Smooth muscle cell (in vitro differentiated cells): ENCODE measurements at regions not wholly inside any gene's neighbourhood (a gene's known extent, or its start where the extent isn't known, plus 50 kb on each side); places are given as distances from the start of the nearest gene placed in this dataset.

Experiments
- DNase-seq: peaks from one replicate; lab custom pipeline; 2025; ENCODE audit not compliant: unreplicated experiment; lab: John Stamatoyannopoulos, UW
- H2AFZ ChIP-seq: fragments of 200-600 bp; sonication (generic); 2 replicates; pipeline ENCODE4 v1.6.0; 2016; ENCODE audit warnings: antibody characterized with exemption, low read depth, mild to moderate bottlenecking
- H3F3A ChIP-seq: fragments of 200-600 bp; sonication (generic); 2 replicates; pipeline ENCODE4 v1.6.0; 2017; ENCODE audit warnings: antibody characterized with exemption, low read depth
- H3K27ac ChIP-seq: fragments of 200-600 bp; sonication (generic); 2 replicates; pipeline ENCODE4 v1.5.1; 2016; ENCODE audit warnings: low read depth, mild to moderate bottlenecking
- H3K27me3 ChIP-seq: fragments of 200-600 bp; sonication (generic); 2 replicates; pipeline ENCODE4 v1.6.1; 2016; ENCODE audit warnings: low read depth, mild to moderate bottlenecking
- H3K36me3 ChIP-seq: fragments of 200-600 bp; sonication (generic); 2 replicates; pipeline ENCODE4 v1.5.1; 2016; ENCODE audit warnings: low read depth
- H3K4me1 ChIP-seq: fragments of 200-600 bp; sonication (generic); 2 replicates; pipeline ENCODE4 v1.5.1; 2016; ENCODE audit warnings: low read depth
- H3K4me2 ChIP-seq: fragments of 200-600 bp; sonication (generic); 2 replicates; pipeline ENCODE4 v1.6.0; 2016; ENCODE audit warnings: mild to moderate bottlenecking
- H3K4me3 ChIP-seq: fragments of 200-600 bp; sonication (generic); 2 replicates; pipeline ENCODE4 v1.5.1; 2016; ENCODE audit warnings: mild to moderate bottlenecking
- H3K79me2 ChIP-seq: fragments of 200-600 bp; sonication (generic); 2 replicates; pipeline ENCODE4 v1.6.0; 2016; ENCODE audit warnings: low read depth, mild to moderate bottlenecking
- H3K9ac ChIP-seq: fragments of 200-600 bp; sonication (generic); 2 replicates; pipeline ENCODE4 v1.6.0; 2016; ENCODE audit warnings: low read depth
- H3K9me3 ChIP-seq: fragments of 200-600 bp; sonication (generic); replicated peaks from 2 replicates; pipeline ENCODE4 v1.5.1; 2016; ENCODE audit warnings: low read depth
- H4K20me1 ChIP-seq: fragments of 200-600 bp; sonication (generic); 2 replicates; pipeline ENCODE4 v1.6.0; 2016; ENCODE audit warnings: low read depth
- CTCF ChIP-seq: fragments of 200-600 bp; sonication (generic); IDR thresholded peaks from 2 replicates; pipeline ENCODE4 v1.5.1; 2017; ENCODE audit warnings: borderline replicate concordance, mild to moderate bottlenecking, antibody characterized with exemption; ENCODE audit not compliant: insufficient read depth, poor library complexity, severe bottlenecking
- WGBS: methylation state at CpG from one replicate; pipeline ENCODE4 v1.1.7; 2016; ENCODE audit warnings: low lambda C conversion rate; 5-methylcytosine and 5-hydroxymethylcytosine counted together

- no peaks in the 10 kb centered on the region for H3F3A ChIP-seq
- no peak for TF ChIP-seq CTCF
- WGBS: 84% methylated on average over 1 of the region's 1 CpG
- no peaks in the 10 kb centered on the region for H3K9me3 ChIP-seq
- no peak for DNase-seq
- no peaks in the 10 kb centered on the region for H3K36me3 ChIP-seq
- peaks cover 24% of the 10 kb centered on the region for H3K27me3 ChIP-seq
- H3K27ac ChIP-seq: no peak overlapping the region
- H3K4me3 ChIP-seq: no peak overlapping the region
- H3K4me1 ChIP-seq: peaks cover 27% of the 10 kb centered on the region
- H2AFZ ChIP-seq: no peak overlapping the region
- H3K79me2 ChIP-seq: no peaks in the 10 kb centered on the region
- no peak overlapping the region for H3K4me2 ChIP-seq
- H3K9ac ChIP-seq: no peak overlapping the region
- no peaks in the 10 kb centered on the region for H4K20me1 ChIP-seq
Observed at GRCh38 chr15:96894659-96895058, 564.2 kb downstream of the NR2F2 start.

- peaks cover 7% of the 10 kb centered on the region for H3K4me1 ChIP-seq
- H3K79me2 ChIP-seq: no peaks in the 10 kb centered on the region
- no peaks in the 10 kb centered on the region for H3K36me3 ChIP-seq
- H2AFZ ChIP-seq: no peak overlapping the region
- WGBS: 75% methylated on average over 3 of the region's 3 CpGs
- H3K9ac ChIP-seq: no peak overlapping the region
- no peak overlapping the region for H3K4me2 ChIP-seq
- no peak for TF ChIP-seq CTCF
- peaks cover 15% of the 10 kb centered on the region for H3K27me3 ChIP-seq
- H3F3A ChIP-seq: no peaks in the 10 kb centered on the region
- H4K20me1 ChIP-seq: no peaks in the 10 kb centered on the region
- no peak overlapping the region for H3K4me3 ChIP-seq
- no peak for DNase-seq
- H3K9me3 ChIP-seq: no peaks in the 10 kb centered on the region
- no peak overlapping the region for H3K27ac ChIP-seq
Observed at GRCh38 chr15:96896766-96897165, 566.3 kb downstream of the NR2F2 start.

DNA sequence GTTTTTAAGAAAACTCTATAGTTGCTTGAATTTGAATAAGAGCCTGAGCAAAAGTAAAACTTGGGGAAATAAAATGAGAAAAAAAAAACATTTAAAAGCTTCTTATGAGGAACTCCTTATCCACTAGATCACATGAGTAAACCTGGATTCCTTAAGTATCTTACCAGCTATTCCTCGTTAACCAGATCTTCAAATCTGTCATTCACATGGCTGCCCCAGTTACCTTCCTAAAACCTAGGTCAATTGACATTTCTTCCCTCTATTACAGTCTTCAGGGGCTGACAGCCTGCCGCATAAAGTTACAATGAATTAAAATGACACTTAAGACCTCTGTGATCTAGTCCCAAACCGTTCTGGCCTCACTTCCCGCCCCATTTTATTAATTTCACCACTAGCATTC lies 583.6 kb downstream of the NR2F2 start:
- no peaks in the 10 kb centered on the region for H4K20me1 ChIP-seq
- H3K27ac ChIP-seq: no peak overlapping the region
- no peak overlapping the region for H3K4me2 ChIP-seq
- WGBS: 97% methylated on average over 4 of the region's 4 CpGs
- no peaks in the 10 kb centered on the region for H3K27me3 ChIP-seq
- no peak overlapping the region for H3K4me3 ChIP-seq
- H3K79me2 ChIP-seq: no peaks in the 10 kb centered on the region
- no peak overlapping the region for H2AFZ ChIP-seq
- TF ChIP-seq CTCF: no peak
- H3K9me3 ChIP-seq: peaks cover under 1% of the 10 kb centered on the region
- DNase-seq: no peak
- no peak overlapping the region for H3K9ac ChIP-seq
- no peaks in the 10 kb centered on the region for H3K4me1 ChIP-seq
- H3K36me3 ChIP-seq: peaks cover 5% of the 10 kb centered on the region
- no peaks in the 10 kb centered on the region for H3F3A ChIP-seq

DNA sequence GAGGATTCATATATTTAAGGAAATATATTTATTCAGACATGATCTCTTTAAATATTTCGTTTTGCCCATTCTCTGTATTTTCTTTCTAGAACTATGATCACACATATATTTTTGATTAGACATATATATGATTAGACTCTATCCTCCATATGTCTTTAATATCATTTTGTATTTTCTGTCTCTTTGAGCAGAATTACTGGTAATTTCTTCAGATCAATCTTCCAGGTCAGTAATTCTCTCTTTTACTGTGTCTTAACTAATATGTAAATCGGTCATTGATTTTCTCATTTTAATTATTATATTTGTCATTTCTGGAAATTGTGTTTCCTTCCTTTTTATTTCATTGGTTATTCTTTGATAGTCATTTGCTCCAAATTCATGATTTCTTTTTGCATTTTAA lies 586.2 kb downstream of the NR2F2 start:
- Histone ChIP-seq H3K27ac (no peak overlapping the region), H3K4me2 (no peak overlapping the region), H3K27me3 (no peaks in the 10 kb centered on the region), H3F3A (no peaks in the 10 kb centered on the region), H3K9me3 (peaks cover 6% of the 10 kb centered on the region), H3K4me1 (no peaks in the 10 kb centered on the region), H3K79me2 (no peaks in the 10 kb centered on the region), H3K36me3 (peaks cover 5% of the 10 kb centered on the region), H3K4me3 (no peak overlapping the region), H4K20me1 (no peaks in the 10 kb centered on the region), H2AFZ (no peak overlapping the region), H3K9ac (no peak overlapping the region)
- WGBS: 89% methylated on average over 2 of the region's 2 CpGs
- TF ChIP-seq CTCF: no peak
- DNase-seq: no peak
